Stimulated activated memory B cell treated with anti-CD40 and anti-IgM and Interleukin-4, amounts not matched to agents 10 μg/mL and 1 μg/mL and 100 μg/mL, for 72 hours (primary cell): ENCODE measurements at regions not wholly inside any gene's neighbourhood (a gene's known extent, or its start where the extent isn't known, plus 50 kb on each side); places are given as distances from the start of the nearest gene placed in this dataset.

Source experiments
- ATAC-seq: fragments of 150-1000 bp; cut with Tn5 transposase; 2 replicates; pipeline ENCODE4 v1.10.0; 2021
- H3K27ac Mint-ChIP-seq: one replicate; pipeline ENCODE4 v1.8.0; 2022; ENCODE audit warnings: mild to moderate bottlenecking, mixed read lengths
- H3K27me3 Mint-ChIP-seq: one replicate; pipeline ENCODE4 v1.8.0; 2022; ENCODE audit warnings: mixed read lengths
- H3K36me3 Mint-ChIP-seq: one replicate; pipeline ENCODE4 v1.8.0; 2022; ENCODE audit warnings: mixed read lengths
- H3K4me1 Mint-ChIP-seq: one replicate; pipeline ENCODE4 v1.8.0; 2022; ENCODE audit warnings: mixed read lengths
- H3K4me3 Mint-ChIP-seq: one replicate; pipeline ENCODE4 v1.8.0; 2022; ENCODE audit warnings: mild to moderate bottlenecking, moderate library complexity, mixed read lengths
- H3K9me3 Mint-ChIP-seq: one replicate; pipeline ENCODE4 v1.8.0; 2022; ENCODE audit warnings: mixed read lengths

DNA sequence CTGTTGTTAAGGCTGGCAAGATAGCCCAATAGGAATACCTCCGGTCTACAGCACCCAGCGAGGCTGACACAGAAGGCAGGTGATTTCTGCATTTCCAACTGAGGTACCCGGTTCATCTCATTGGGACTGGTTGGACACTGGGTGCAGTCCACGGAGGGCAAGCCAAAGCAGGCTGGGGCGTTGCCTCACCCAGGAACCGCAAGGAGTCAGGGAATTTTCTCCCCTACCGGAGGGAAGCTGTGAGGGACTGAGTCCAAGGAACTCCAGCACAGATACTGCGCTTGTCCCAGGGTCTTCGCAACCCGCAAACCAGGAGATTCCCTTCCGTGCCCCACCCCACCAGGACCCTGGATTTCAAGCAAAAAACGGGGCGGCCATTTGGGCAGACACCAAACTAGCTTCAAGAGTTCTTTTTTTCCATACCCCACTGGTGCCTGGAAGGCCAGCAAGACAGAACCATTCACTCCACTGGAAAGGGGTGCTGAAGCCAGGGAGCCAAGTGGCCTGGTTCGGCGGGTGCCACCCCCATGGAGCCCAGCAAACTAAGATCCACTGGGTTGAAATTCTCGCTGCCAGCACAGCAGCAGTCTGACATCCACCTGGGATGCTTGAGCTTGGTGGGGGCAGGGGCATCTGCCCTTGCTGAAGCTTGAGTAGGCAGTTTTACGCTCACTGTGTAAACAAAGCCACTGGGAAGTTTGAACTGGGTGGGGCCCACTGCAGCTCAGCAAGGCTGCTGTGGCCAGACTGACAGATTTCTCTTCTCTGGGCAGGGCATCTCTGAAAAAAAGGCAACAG lies 647.2 kb downstream of the BNC2 start:
- ATAC-seq: no peak
- no peaks in the 10 kb centered on the region for H3K9me3 Mint-ChIP-seq
- H3K27me3 Mint-ChIP-seq: no peaks in the 10 kb centered on the region
- H3K27ac Mint-ChIP-seq: no peak overlapping the region
- no peaks in the 10 kb centered on the region for H3K4me1 Mint-ChIP-seq
- H3K36me3 Mint-ChIP-seq: no peaks in the 10 kb centered on the region
- H3K4me3 Mint-ChIP-seq: no peak overlapping the region

- no peak for ATAC-seq
- H3K27me3 Mint-ChIP-seq: no peaks in the 10 kb centered on the region
Measured at GRCh38 chr9:16230731-16231130, 639.7 kb downstream of the BNC2 start.

DNA sequence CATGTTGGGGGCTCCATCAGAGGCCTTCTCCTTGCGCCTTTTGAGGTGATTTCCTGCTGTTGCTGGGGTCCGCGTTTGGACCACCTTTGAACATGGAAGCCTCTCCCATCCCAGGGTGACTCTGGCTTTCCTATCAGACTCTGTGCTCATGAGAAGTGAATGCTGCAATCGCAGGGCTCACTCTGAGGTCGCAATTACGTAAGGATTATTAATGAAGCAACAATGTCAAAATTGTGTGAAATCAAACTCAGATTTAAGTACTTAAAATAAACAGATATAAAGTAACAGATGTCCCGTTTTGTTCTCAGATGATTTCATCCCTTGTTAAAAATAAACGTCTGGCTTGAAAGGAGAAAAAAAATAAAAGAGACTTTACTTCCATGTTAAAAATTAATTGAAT lies 634.2 kb downstream of the BNC2 start:
- Mint-ChIP-seq H3K36me3 (no peaks in the 10 kb centered on the region), H3K27me3 (no peaks in the 10 kb centered on the region), H3K9me3 (peaks cover 24% of the 10 kb centered on the region), H3K4me3 (no peak overlapping the region), H3K27ac (no peak overlapping the region), H3K4me1 (no peaks in the 10 kb centered on the region)
- no peak for ATAC-seq

More at GRCh38 chr9:16230731-16231130, 639.7 kb downstream of the BNC2 start:
- no peaks in the 10 kb centered on the region for H3K36me3 Mint-ChIP-seq
- no peaks in the 10 kb centered on the region for H3K4me1 Mint-ChIP-seq
- no peak overlapping the region for H3K27ac Mint-ChIP-seq
- peaks cover 21% of the 10 kb centered on the region for H3K9me3 Mint-ChIP-seq
- H3K4me3 Mint-ChIP-seq: no peak overlapping the region

DNA sequence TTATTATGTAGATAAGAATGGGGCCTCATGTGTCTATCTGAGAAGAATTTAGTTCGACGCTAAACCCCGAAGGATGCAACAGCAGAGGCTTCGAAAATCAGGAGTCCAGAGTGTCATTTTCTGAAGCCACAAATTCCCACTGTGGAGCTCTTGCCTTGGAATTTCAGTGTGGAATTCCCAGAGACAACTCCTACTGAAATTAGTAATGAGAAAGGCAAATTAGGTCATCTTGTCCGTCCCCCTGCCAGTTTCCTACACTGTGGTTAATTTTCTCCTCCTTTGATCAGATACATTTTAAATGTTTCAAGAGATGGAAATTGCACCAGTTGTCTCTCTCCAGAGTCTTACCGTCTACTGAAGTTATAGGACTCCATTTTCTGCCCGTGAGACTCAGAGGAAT lies 633.6 kb downstream of the BNC2 start:
- Mint-ChIP-seq H3K9me3 (peaks cover 25% of the 10 kb centered on the region), H3K36me3 (no peaks in the 10 kb centered on the region), H3K27ac (no peak overlapping the region), H3K4me3 (no peak overlapping the region), H3K4me1 (no peaks in the 10 kb centered on the region), H3K27me3 (no peaks in the 10 kb centered on the region)
- no peak for ATAC-seq

DNA sequence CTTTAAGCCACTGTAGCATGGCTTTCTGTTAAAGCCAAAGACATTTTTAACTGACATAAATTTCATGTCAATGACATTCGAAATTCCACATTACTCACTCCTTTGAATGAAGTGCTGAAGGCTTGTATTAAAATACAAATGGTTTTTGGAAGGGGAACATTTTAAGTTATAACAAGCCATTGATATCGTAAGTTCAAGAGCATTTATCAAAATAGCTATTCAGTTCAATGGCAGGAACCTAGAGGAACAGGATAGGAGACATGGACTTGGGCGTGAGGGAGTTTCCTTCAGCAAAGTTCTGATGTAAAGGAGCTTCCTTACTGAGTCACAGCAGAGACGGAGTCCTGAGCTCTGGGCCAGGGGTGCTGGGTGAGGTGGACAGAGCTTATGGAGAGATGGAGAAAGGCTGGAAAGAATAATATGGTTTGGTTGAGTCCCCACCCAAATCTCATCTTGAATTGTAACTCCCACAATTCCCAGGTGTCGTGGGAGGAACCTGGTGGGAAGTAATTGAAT lies 631.8 kb downstream of the BNC2 start:
- Mint-ChIP-seq H3K4me1 (no peaks in the 10 kb centered on the region), H3K27ac (no peak overlapping the region), H3K27me3 (no peaks in the 10 kb centered on the region), H3K36me3 (no peaks in the 10 kb centered on the region), H3K4me3 (no peak overlapping the region), H3K9me3 (peaks cover 22% of the 10 kb centered on the region)
- no peak for ATAC-seq

DNA sequence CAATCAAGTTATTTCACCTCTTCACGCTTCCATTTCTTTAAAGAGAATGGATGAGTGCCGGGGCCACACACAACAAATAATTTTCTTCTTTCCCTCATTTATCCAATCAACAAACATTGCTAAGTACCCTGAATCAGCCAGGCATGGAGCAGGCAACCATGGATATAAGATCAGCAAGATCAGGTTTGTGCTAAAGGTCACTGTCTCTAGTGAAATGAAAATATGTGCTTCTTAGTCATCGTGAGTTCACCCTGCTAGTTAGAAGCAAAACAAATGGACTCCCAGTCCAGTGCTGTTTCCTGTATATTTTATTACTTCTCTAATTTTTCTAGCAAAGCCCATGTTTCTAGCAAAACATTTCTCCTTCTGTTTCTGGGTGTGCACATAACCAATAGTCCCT lies 629.2 kb downstream of the BNC2 start:
- no peak for ATAC-seq

DNA sequence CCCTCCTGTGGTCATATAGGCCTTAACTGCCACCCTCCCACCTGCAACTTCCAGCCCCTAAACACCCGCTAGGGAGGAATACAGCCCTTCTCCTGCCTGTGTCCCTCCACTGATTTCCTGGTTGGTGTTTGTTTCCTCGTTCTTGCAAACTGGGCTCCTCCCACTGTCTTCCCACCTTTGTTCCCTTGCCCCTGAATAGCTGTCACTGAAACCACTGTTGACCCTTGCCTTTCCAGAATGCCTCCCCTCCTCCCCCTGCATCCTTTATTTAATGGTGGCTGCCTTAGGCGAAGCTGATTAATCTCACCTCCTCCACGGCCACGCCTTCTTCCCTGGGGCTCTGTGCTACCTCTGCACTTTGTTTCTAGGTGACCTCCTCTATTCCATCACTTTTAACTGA lies 626.7 kb downstream of the BNC2 start:
- no peak overlapping the region for H3K27ac Mint-ChIP-seq
- no peaks in the 10 kb centered on the region for H3K27me3 Mint-ChIP-seq
- peaks cover 12% of the 10 kb centered on the region for H3K9me3 Mint-ChIP-seq
- H3K4me1 Mint-ChIP-seq: no peaks in the 10 kb centered on the region
- no peak overlapping the region for H3K4me3 Mint-ChIP-seq
- ATAC-seq: no peak
- H3K36me3 Mint-ChIP-seq: no peaks in the 10 kb centered on the region

More for the DNA sequence above, 629.2 kb downstream of the BNC2 start:
- H3K27ac Mint-ChIP-seq: no peak overlapping the region
- peaks cover 13% of the 10 kb centered on the region for H3K9me3 Mint-ChIP-seq
- H3K27me3 Mint-ChIP-seq: no peaks in the 10 kb centered on the region
- H3K4me3 Mint-ChIP-seq: no peak overlapping the region
- no peaks in the 10 kb centered on the region for H3K4me1 Mint-ChIP-seq
- H3K36me3 Mint-ChIP-seq: no peaks in the 10 kb centered on the region

GRCh38 chr9:16245756-16246440 lies 624.6 kb downstream of the BNC2 start:
- no peak for ATAC-seq
- Mint-ChIP-seq H3K4me3 (no peak overlapping the region), H3K27ac (no peak overlapping the region), H3K9me3 (peaks cover 13% of the 10 kb centered on the region), H3K4me1 (no peaks in the 10 kb centered on the region), H3K27me3 (no peaks in the 10 kb centered on the region), H3K36me3 (no peaks in the 10 kb centered on the region)

DNA sequence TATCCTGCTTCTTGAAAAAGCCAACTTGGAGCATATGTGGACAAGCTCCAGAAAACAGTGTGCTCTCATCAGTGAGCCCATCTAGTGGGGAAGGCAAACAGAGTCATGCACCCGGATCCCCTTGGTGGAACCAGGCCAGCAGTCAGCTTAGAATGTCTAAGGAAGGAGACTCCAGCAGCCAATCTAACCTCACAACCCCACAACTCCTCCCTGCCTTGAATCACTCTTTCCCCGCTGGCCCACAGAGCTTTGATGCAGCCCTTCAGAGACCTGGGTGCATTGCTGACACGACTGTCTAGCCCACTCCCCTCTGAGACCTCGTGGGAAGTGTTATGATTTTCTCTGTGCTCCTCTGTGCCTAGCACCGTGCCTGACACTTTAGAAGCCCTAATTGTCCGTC lies 623.7 kb downstream of the BNC2 start:
- H3K27me3 Mint-ChIP-seq: no peaks in the 10 kb centered on the region
- no peaks in the 10 kb centered on the region for H3K36me3 Mint-ChIP-seq
- no peaks in the 10 kb centered on the region for H3K4me1 Mint-ChIP-seq
- H3K27ac Mint-ChIP-seq: no peak overlapping the region
- peaks cover 10% of the 10 kb centered on the region for H3K9me3 Mint-ChIP-seq
- ATAC-seq: no peak
- H3K4me3 Mint-ChIP-seq: no peak overlapping the region

DNA sequence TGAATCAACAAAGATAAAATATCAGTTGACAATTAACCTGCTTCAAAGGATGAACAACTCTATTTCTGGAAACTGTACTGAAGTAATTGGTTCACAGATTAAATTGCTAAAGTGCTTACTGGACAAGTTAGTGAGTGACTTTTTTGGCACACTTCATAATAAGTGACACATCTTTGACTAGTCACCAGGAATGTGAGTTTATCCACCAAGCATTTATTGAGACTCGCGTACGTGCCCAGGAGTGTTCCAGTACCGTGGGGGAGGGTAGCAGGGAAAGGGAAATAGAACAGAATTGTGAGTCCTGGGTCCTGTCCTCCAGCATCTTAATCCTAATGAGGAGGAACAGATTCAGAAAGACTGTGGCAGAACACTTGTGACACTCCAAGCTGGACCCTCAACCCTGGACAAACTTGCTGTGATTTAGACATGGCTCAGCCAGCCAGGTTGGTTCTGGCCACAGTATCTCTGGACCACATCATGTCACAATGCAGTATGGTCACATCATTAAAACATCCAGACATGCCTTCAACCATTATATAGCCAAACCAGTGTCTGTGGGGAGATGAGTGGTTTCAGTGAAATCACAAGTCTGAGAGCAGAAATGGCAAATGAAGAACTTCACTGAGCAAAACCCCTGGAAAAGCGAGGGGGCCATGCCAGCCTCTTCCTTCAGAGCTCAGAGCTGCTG lies 623.1 kb downstream of the BNC2 start:
- no peak overlapping the region for H3K4me3 Mint-ChIP-seq
- H3K27ac Mint-ChIP-seq: no peak overlapping the region
- ATAC-seq: no peak
- H3K27me3 Mint-ChIP-seq: no peaks in the 10 kb centered on the region
- peaks cover 11% of the 10 kb centered on the region for H3K9me3 Mint-ChIP-seq
- H3K4me1 Mint-ChIP-seq: no peaks in the 10 kb centered on the region
- H3K36me3 Mint-ChIP-seq: no peaks in the 10 kb centered on the region

GRCh38 chr9:16248822-16249221 lies 621.6 kb downstream of the BNC2 start:
- H3K4me3 Mint-ChIP-seq: no peak overlapping the region
- no peaks in the 10 kb centered on the region for H3K4me1 Mint-ChIP-seq
- H3K9me3 Mint-ChIP-seq: peaks cover 11% of the 10 kb centered on the region

DNA sequence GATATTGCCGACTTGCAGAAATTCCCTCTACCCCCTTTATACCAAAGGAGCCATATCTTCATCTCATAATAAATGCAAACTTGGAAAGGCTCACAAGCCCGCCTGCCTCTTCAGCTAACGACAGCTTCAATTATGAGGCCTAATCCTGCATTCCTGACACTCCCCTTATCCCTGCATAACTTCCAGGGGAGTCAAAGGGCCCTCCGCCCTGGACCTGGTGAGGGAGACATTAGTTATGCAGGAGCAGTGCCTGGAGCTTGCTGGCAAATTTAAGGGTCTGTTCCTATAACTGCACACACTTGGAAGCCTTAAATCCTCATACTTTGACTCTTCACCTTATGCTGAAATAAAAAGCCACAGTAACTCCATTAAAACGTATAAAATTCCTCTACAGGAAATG lies 617.9 kb downstream of the BNC2 start:
- no peaks in the 10 kb centered on the region for H3K4me1 Mint-ChIP-seq
- no peak overlapping the region for H3K4me3 Mint-ChIP-seq
- ATAC-seq: no peak
- peaks cover 11% of the 10 kb centered on the region for H3K9me3 Mint-ChIP-seq
- H3K27ac Mint-ChIP-seq: no peak overlapping the region
- H3K27me3 Mint-ChIP-seq: no peaks in the 10 kb centered on the region
- H3K36me3 Mint-ChIP-seq: no peaks in the 10 kb centered on the region

More at GRCh38 chr9:16248822-16249221, 621.6 kb downstream of the BNC2 start:
- Mint-ChIP-seq H3K27ac (no peak overlapping the region), H3K36me3 (no peaks in the 10 kb centered on the region), H3K27me3 (no peaks in the 10 kb centered on the region)
- ATAC-seq: no peak

DNA sequence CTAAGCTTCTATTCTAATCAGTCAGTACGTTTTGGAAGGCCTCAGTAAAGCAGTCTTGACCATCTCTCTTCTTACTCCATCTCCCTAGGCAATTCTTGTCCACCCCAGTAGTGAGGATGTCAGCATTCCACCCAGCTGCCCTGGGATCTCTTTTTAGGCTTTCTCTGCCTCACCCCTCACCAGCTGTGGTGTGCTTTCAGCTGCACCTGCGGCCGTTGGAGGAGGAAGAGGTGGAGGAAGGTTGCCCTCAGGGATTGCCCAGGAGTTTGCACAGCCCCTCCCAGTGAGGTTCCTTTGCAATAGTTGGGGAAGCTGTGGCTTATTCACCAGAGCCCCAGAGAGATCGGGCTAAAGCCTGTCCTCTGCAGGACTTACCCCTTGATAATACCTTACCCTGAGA lies 615.8 kb downstream of the BNC2 start:
- ATAC-seq: no peak
- no peaks in the 10 kb centered on the region for H3K27me3 Mint-ChIP-seq
- no peaks in the 10 kb centered on the region for H3K36me3 Mint-ChIP-seq

DNA sequence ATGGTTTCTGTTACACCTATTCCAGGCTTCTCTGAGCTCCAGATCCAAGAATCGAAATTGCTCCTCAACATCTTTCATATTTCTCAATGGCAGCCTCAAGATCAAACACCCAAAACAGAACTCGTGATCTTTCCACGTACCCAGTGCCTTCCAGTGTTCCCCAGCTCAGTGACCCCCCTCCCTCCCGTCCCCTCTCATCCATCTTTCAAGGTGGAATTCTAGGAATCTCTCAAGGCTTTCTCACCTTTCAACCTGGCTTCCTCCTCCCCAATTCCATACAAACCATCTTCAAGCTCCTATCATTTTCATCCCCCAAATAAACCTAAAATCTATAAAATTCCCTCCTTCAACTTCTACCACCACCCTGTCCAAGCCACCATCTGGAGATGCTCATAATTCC lies 615.3 kb downstream of the BNC2 start:
- H3K4me1 Mint-ChIP-seq: no peaks in the 10 kb centered on the region
- H3K27ac Mint-ChIP-seq: no peak overlapping the region

More for the DNA sequence above, 615.8 kb downstream of the BNC2 start:
- Mint-ChIP-seq H3K4me1 (no peaks in the 10 kb centered on the region), H3K27ac (no peak overlapping the region), H3K9me3 (peaks cover 14% of the 10 kb centered on the region), H3K4me3 (no peak overlapping the region)

DNA sequence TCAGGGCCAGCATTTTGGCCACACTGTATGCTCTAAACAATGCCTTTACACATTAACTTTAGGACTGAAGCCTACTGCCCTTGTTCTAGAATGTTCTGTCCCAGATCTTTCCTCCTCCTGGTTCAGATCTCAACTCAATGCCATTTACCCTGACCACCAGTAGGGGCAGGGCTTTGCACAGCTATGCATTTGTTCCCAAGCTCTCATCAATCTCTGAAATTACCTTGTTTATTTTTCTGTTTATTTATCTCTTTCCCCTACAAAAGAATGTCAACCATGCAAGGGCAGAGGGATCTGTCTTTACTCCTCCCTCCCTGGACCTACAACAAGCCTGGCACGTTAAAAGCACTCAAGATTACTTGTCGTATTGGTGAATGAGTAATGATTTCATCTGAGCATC lies 612.9 kb downstream of the BNC2 start:
- H3K4me3 Mint-ChIP-seq: no peak overlapping the region
- ATAC-seq: no peak
- no peak overlapping the region for H3K27ac Mint-ChIP-seq
- no peaks in the 10 kb centered on the region for H3K27me3 Mint-ChIP-seq
- no peaks in the 10 kb centered on the region for H3K36me3 Mint-ChIP-seq
- peaks cover 12% of the 10 kb centered on the region for H3K9me3 Mint-ChIP-seq
- H3K4me1 Mint-ChIP-seq: no peaks in the 10 kb centered on the region

More for the DNA sequence above, 615.3 kb downstream of the BNC2 start:
- Mint-ChIP-seq H3K27me3 (no peaks in the 10 kb centered on the region), H3K4me3 (no peak overlapping the region), H3K36me3 (no peaks in the 10 kb centered on the region), H3K9me3 (peaks cover 14% of the 10 kb centered on the region)
- ATAC-seq: no peak
